ENCODE measurements at regions not wholly inside any gene's neighbourhood (a gene's known extent, or its start where the extent isn't known, plus 50 kb on each side); places are given as distances from the start of the nearest gene placed in this dataset.

DNA sequence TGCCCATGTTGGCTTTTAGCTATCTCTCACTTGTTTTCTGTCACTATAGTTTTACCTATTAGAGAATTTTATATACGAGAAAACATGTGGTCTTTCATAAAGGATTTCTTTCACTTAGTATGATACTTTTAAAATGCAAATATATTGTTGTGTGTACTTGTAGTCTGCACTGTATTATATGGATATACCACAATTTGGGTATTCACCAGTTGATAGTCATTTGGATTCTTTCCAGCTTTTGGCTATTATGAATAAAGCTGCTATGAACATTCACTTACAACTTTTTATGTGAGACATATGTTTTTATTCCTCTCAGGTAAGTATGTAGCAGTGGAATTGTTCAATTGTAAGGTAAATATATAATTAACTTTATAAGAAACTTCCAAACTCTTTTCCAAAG lies 441.5 kb downstream of the GPATCH2 start:
- POLR2A ChIA-PET = interaction anchor here (0.6 kb wide), 1 partner anchor 555 kb away, joined by 3 read pairs; no protein-coding TSS in a partner anchor
- Histone ChIP-seq H2AFZ (ENCODE audit: low read length) (no peak overlapping the region), H3K4me2 (ENCODE audit: low read length) (no peak overlapping the region), H3K9me3 (ENCODE audit: low read length) (no peaks in the 10 kb centered on the region), H3K36me3 (ENCODE audit: insufficient read depth, low read length) (no peaks in the 10 kb centered on the region), H3K4me3 (ENCODE audit: low read depth, low read length, poor library complexity, severe bottlenecking) (no peak overlapping the region), H3K79me2 (ENCODE audit: insufficient read depth, low read depth, low read length) (no peaks in the 10 kb centered on the region), H3K4me1 (ENCODE audit: insufficient read depth, low read length, poor library complexity, severe bottlenecking) (no peaks in the 10 kb centered on the region), H4K20me1 (ENCODE audit: insufficient read depth, low read length) (no peaks in the 10 kb centered on the region), H3K9me2 (ENCODE audit: insufficient read depth, low read length) (no peaks in the 10 kb centered on the region), H3K27ac (ENCODE audit: low read depth, low read length, poor library complexity, severe bottlenecking) (no peak overlapping the region)
- intact Hi-C loops (cut with micrococcal nuclease; ENCODE audit: unreplicated experiment) = no loop called here
- no peak for DNase-seq (ENCODE audit: low spot score)
- no TSS peak for BruUV-seq (replicated peaks)
- CTCF ChIA-PET (ENCODE audit: unreplicated experiment) = no interaction called here
- TF ChIP-seq, protein P1, sequence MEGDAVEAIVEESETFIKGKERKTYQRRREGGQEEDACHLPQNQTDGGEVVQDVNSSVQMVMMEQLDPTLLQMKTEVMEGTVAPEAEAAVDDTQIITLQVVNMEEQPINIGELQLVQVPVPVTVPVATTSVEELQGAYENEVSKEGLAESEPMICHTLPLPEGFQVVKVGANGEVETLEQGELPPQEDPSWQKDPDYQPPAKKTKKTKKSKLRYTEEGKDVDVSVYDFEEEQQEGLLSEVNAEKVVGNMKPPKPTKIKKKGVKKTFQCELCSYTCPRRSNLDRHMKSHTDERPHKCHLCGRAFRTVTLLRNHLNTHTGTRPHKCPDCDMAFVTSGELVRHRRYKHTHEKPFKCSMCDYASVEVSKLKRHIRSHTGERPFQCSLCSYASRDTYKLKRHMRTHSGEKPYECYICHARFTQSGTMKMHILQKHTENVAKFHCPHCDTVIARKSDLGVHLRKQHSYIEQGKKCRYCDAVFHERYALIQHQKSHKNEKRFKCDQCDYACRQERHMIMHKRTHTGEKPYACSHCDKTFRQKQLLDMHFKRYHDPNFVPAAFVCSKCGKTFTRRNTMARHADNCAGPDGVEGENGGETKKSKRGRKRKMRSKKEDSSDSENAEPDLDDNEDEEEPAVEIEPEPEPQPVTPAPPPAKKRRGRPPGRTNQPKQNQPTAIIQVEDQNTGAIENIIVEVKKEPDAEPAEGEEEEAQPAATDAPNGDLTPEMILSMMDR (conservative IDR thresholded peaks at IDR 0.05; ENCODE audit: low read length) = no peak
- TF ChIP-seq EZH2phosphoT487 (IDR thresholded peaks at IDR 0.05; ENCODE audit: borderline replicate concordance, low read depth, low read length) = no peak

DNA sequence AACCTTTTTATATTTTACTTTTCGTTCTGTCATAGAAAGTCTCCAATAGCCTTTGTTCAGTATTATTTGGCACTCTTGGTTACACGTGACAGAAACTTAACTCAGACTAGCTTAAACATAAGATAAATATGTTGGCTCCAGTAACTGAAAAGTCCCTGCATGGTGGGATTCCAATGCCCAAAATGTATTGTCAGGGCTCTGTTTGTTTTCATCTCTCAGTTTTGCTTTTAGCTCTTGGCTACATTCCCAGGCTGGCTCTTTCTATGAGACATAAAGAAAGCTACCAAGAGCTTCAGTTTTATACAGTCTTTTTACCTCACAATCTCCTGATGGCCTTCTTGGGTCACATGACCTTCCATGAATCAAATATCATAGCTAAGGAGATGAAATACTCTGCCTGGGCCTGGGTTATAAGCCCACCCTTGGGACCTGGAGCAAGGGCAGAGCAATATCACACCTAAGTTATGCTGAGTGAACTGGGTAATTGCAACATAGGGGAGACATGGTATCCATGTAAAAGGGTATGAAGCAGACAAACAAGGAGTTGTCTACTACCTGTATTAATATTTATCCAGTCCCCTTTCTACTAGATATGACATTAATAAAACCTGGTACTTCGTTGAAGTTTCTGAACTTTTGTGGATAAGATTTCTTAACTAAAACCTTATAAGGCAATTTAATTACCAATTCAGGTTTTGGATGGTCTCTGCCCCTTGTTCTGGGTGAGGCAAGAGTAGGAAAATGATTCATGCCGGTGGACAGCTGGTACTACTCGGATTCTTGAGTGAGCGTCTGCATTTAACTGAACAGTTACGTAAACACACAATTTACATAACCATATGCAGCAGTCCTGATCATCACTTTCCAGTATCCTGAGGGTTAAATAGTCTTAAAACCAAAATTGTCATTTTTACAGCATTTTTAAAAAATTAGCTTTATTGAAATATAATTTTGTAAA lies 442.3 kb downstream of the GPATCH2 start:
- Histone ChIP-seq H3K79me2 (ENCODE audit: insufficient read depth, low read depth, low read length) (no peaks in the 10 kb centered on the region), H2AFZ (ENCODE audit: low read length) (no peak overlapping the region), H3K36me3 (ENCODE audit: insufficient read depth, low read length) (no peaks in the 10 kb centered on the region), H3K9me3 (ENCODE audit: low read length) (no peaks in the 10 kb centered on the region), H3K4me2 (ENCODE audit: low read length) (no peak overlapping the region), H3K27ac (ENCODE audit: low read depth, low read length, poor library complexity, severe bottlenecking) (no peak overlapping the region), H3K4me3 (ENCODE audit: low read depth, low read length, poor library complexity, severe bottlenecking) (no peak overlapping the region), H3K4me1 (ENCODE audit: insufficient read depth, low read length, poor library complexity, severe bottlenecking) (no peaks in the 10 kb centered on the region), H4K20me1 (ENCODE audit: insufficient read depth, low read length) (no peaks in the 10 kb centered on the region), H3K9me2 (ENCODE audit: insufficient read depth, low read length) (no peaks in the 10 kb centered on the region)
- POLR2A ChIA-PET = interaction anchor here (0.6 to 1.3 kb wide), 2 partner anchors 9 to 554 kb away, joined by 3 read pairs; no protein-coding TSS in a partner anchor
- no peak for DNase-seq (ENCODE audit: low spot score)
- intact Hi-C loops (cut with micrococcal nuclease; ENCODE audit: unreplicated experiment) = no loop called here
- CTCF ChIA-PET (ENCODE audit: unreplicated experiment) = no interaction called here
- no TSS peak for BruUV-seq (replicated peaks)
- TF ChIP-seq, protein P1 (conservative IDR thresholded peaks at IDR 0.05; ENCODE audit: low read length) = no peak
- TF ChIP-seq EZH2phosphoT487 (IDR thresholded peaks at IDR 0.05; ENCODE audit: borderline replicate concordance, low read depth, low read length) = no peak

DNA sequence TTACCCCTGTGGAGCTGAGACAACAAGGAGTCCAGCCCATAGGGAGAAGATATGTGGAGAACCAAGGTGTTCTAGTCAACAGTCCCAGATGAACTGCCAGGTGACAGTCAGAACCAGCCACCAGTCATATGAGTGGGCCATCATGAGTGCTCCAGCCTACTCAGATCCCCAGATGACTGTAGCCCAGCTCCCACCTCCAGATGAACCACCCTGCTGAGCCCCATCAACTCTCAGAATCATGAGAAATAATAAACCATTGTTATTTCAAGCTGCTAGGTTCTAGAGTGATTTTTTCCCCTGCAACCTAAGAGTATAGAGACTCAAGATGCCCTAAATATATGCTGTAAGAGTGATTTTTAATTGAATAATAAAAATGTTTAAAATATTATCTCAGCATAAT lies 444.2 kb downstream of the GPATCH2 start:
- no TSS peak for BruUV-seq (replicated peaks)
- H2AFZ ChIP-seq (ENCODE audit: low read length) = no peak overlapping the region
- intact Hi-C loops (cut with micrococcal nuclease; ENCODE audit: unreplicated experiment) = no loop called here
- no peaks in the 10 kb centered on the region for H3K9me3 ChIP-seq (ENCODE audit: low read length)
- ChIA-PET CTCF (ENCODE audit: unreplicated experiment) (no interaction called here), POLR2A (no interaction called here)
- TF ChIP-seq, protein P1 (conservative IDR thresholded peaks at IDR 0.05; ENCODE audit: low read length) = no peak
- TF ChIP-seq EZH2phosphoT487 (IDR thresholded peaks at IDR 0.05; ENCODE audit: borderline replicate concordance, low read depth, low read length) = no peak
- H3K4me2 ChIP-seq (ENCODE audit: low read length) = no peak overlapping the region
- H3K27ac ChIP-seq (ENCODE audit: low read depth, low read length, poor library complexity, severe bottlenecking) = no peak overlapping the region
- no peaks in the 10 kb centered on the region for H3K79me2 ChIP-seq (ENCODE audit: insufficient read depth, low read depth, low read length)
- no peaks in the 10 kb centered on the region for H3K4me1 ChIP-seq (ENCODE audit: insufficient read depth, low read length, poor library complexity, severe bottlenecking)
- H3K4me3 ChIP-seq (ENCODE audit: low read depth, low read length, poor library complexity, severe bottlenecking) = no peak overlapping the region
- DNase-seq (ENCODE audit: low spot score) = no peak
- no peaks in the 10 kb centered on the region for H4K20me1 ChIP-seq (ENCODE audit: insufficient read depth, low read length)
- H3K9me2 ChIP-seq (ENCODE audit: insufficient read depth, low read length) = no peaks in the 10 kb centered on the region
- H3K36me3 ChIP-seq (ENCODE audit: insufficient read depth, low read length) = no peaks in the 10 kb centered on the region

Measured in OCI-LY7 (cell line).